ENCODE measurements at regions not wholly inside any gene's neighbourhood (a gene's known extent, or its start where the extent isn't known, plus 50 kb on each side); places are given as distances from the start of the nearest gene placed in this dataset.

- TF ChIP-seq, protein P1, sequence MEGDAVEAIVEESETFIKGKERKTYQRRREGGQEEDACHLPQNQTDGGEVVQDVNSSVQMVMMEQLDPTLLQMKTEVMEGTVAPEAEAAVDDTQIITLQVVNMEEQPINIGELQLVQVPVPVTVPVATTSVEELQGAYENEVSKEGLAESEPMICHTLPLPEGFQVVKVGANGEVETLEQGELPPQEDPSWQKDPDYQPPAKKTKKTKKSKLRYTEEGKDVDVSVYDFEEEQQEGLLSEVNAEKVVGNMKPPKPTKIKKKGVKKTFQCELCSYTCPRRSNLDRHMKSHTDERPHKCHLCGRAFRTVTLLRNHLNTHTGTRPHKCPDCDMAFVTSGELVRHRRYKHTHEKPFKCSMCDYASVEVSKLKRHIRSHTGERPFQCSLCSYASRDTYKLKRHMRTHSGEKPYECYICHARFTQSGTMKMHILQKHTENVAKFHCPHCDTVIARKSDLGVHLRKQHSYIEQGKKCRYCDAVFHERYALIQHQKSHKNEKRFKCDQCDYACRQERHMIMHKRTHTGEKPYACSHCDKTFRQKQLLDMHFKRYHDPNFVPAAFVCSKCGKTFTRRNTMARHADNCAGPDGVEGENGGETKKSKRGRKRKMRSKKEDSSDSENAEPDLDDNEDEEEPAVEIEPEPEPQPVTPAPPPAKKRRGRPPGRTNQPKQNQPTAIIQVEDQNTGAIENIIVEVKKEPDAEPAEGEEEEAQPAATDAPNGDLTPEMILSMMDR (IDR thresholded peaks at IDR 0.05) = no peak
- TF ChIP-seq POLR2A (IDR thresholded peaks at IDR 0.05) = no peak
Observed at GRCh38 chr10:2623675-2624274, 443.6 kb upstream of the PFKP start.
